ENCODE measurements at regions not wholly inside any gene's neighbourhood (a gene's known extent, or its start where the extent isn't known, plus 50 kb on each side); places are given as distances from the start of the nearest gene placed in this dataset.

DNA sequence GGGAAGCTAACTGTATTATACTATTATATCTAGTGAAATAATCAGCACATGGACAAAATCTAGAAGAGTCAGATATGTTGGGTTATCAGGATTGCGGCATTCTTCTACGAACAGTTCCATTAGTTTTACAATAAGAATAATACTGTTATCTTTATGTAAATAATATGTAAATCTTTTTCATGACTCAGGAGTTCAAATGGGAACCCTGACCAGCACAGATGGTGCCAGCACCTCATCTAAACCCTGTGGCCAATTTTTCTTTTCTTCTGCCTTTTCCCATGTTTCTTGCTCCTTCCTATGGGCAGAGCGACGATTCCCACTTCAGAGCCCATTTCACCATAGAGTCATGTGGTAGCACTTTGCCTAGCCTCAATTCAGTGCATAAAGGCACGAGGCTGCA, 68.4 kb upstream of the CYP2D6 start:
- TF ChIP-seq CTCF (IDR thresholded peaks at IDR 0.05) (no peak), POLR2A (IDR thresholded peaks at IDR 0.05) (no peak)

Data from esophagus squamous epithelium (tissue), 4 donors.